Panc1 (cell line): ENCODE measurements at regions not wholly inside any gene's neighbourhood (a gene's known extent, or its start where the extent isn't known, plus 50 kb on each side); places are given as distances from the start of the nearest gene placed in this dataset.

Source experiments
- ATAC-seq: fragments of 200-7000 bp; cut with Tn5 transposase; 2 replicates; pipeline ENCODE4 v1.9.1; 2020; ENCODE audit warnings: mild to moderate bottlenecking, moderate library complexity
- BruUV-seq: library from RNA; stranded (reverse); fragments of 400-500 nt; replicated peaks from 2 replicates; lab custom pipeline; 2021; lab: Mats Ljungman, UMichigan
- CTCF ChIA-PET: fragments of 300-600 bp; sonication (Branson Sonifier 250); formaldehyde crosslinking; loops from one replicate; lab custom pipeline; 2022; ENCODE audit warnings: antibody characterized with exemption; lab: Charles Lee
- POLR2A ChIA-PET: fragments of 300-600 bp; sonication (Branson Sonifier 250); formaldehyde crosslinking; loops from one replicate; lab custom pipeline; 2022; ENCODE audit warnings: antibody characterized with exemption; lab: Charles Lee
- DNase-seq: peaks from one replicate; pipeline ENCODE4 v3.0.0-alpha.2; 2010; ENCODE audit warnings: low read depth, low spot score
- H3K27ac ChIP-seq: 2 replicates; pipeline ENCODE4 v1.5.1; 2011; ENCODE audit warnings: mild to moderate bottlenecking, low read length, inconsistent platforms
- H3K27me3 ChIP-seq: fragments of 200-500 bp; sonication (Bioruptor generic); 2 replicates; pipeline ENCODE4 v1.6.0; 2014; ENCODE audit warnings: low read length, inconsistent platforms; ENCODE audit not compliant: control insufficient read depth, insufficient read depth
- H3K36me3 ChIP-seq: fragments of 200-500 bp; sonication (Bioruptor generic); 2 replicates; pipeline ENCODE4 v1.5.1; 2014; ENCODE audit warnings: inconsistent platforms, mild to moderate bottlenecking, low read length, moderate library complexity; ENCODE audit not compliant: control insufficient read depth, insufficient read depth
- H3K4me1 ChIP-seq: 2 replicates; pipeline ENCODE4 v1.5.1; 2011; ENCODE audit warnings: inconsistent platforms, mild to moderate bottlenecking, low read length, moderate library complexity; ENCODE audit not compliant: control insufficient read depth, insufficient read depth
- H3K4me3 ChIP-seq, 2 experiments: 2 replicates each; pipeline ENCODE4 v1.5.1; 2011 to 2012; ENCODE audit warnings: low read depth in 2 of 2, low read length in 2 of 2, mild to moderate bottlenecking in 2 of 2, inconsistent platforms in 1 of 2, moderate library complexity in 1 of 2
- H3K9me3 ChIP-seq: fragments of 200-500 bp; sonication (Bioruptor generic); 2 replicates; pipeline ENCODE4 v1.5.1; 2014; ENCODE audit warnings: low read depth, mild to moderate bottlenecking, inconsistent platforms, low read length, moderate library complexity; ENCODE audit not compliant: control insufficient read depth, insufficient read depth
- POLR2AphosphoS5 ChIP-seq: IDR thresholded peaks from 2 replicates; pipeline ENCODE4 v1.6.1; 2012; ENCODE audit warnings: mild to moderate bottlenecking, low read depth, low read length, moderate library complexity
- SIN3A ChIP-seq: IDR thresholded peaks from 2 replicates; pipeline ENCODE4 v1.6.1; 2012; ENCODE audit warnings: low read depth, mild to moderate bottlenecking, low read length, moderate library complexity, borderline replicate concordance; ENCODE audit not compliant: insufficient read depth
- TCF7L2 ChIP-seq: IDR thresholded peaks from 2 replicates; pipeline ENCODE4 v1.6.1; 2011; ENCODE audit warnings: mild to moderate bottlenecking, low read depth, low read length, inconsistent platforms
- in situ Hi-C: cut with HindIII; loops from 2 replicates; pipeline ENCODE4 v1.10.0; 2016; ENCODE audit warnings: low sequenced_read_pairs, low pct_unique_long_range_greater_than_20kb
- intact Hi-C: fragments of 100-400 bp; cut with micrococcal nuclease; formaldehyde crosslinking; loops from one replicate; pipeline ENCODE4 v1.10.0; 2022; ENCODE audit not compliant: unreplicated experiment
- TF ChIP-seq, protein P1 (sequence below): fragments of 450-650 bp; IDR thresholded peaks from 2 replicates; pipeline ENCODE4 v1.5.1; 2017; ENCODE audit warnings: mild to moderate bottlenecking
- TF ChIP-seq, protein P2 (sequence below), 2 experiments: IDR thresholded peaks; 2 replicates each; pipeline ENCODE4 v1.6.1; 2011 to 2012; ENCODE audit warnings: low read depth in 2 of 2, control low read depth in 1 of 2, low read length in 1 of 2, mild to moderate bottlenecking in 1 of 2, moderate library complexity in 1 of 2; ENCODE audit not compliant: insufficient read depth in 1 of 2

DNA sequence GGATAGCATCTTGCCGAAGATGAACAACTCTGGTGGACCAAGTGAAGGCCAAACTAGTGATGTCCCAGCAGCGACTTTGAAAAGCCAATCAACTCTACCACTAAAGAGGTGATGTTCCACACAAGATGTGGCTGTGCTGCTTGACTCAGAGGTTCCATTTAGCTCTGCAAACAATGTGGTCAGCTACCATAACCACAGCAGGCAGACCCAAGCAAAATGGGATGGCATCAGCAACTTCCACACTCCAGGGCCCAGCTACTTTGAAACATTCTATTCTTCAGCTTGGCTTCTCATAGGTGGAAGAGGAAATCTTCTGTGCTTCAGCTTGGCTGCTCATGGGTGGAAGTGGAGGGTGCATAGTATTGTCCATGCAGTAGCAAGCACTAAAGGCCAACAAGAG is 70.5 kb downstream of the IRX2 start:
- H3K4me3 ChIP-seq: no peak overlapping the region
- intact Hi-C loops (no loop called here), in situ Hi-C loops (no loop called here)
- TF ChIP-seq POLR2AphosphoS5 (no peak), SIN3A (no peak), TCF7L2 (no peak)
- TF ChIP-seq, protein P1, sequence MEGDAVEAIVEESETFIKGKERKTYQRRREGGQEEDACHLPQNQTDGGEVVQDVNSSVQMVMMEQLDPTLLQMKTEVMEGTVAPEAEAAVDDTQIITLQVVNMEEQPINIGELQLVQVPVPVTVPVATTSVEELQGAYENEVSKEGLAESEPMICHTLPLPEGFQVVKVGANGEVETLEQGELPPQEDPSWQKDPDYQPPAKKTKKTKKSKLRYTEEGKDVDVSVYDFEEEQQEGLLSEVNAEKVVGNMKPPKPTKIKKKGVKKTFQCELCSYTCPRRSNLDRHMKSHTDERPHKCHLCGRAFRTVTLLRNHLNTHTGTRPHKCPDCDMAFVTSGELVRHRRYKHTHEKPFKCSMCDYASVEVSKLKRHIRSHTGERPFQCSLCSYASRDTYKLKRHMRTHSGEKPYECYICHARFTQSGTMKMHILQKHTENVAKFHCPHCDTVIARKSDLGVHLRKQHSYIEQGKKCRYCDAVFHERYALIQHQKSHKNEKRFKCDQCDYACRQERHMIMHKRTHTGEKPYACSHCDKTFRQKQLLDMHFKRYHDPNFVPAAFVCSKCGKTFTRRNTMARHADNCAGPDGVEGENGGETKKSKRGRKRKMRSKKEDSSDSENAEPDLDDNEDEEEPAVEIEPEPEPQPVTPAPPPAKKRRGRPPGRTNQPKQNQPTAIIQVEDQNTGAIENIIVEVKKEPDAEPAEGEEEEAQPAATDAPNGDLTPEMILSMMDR: no peak
- TF ChIP-seq, protein P2, sequence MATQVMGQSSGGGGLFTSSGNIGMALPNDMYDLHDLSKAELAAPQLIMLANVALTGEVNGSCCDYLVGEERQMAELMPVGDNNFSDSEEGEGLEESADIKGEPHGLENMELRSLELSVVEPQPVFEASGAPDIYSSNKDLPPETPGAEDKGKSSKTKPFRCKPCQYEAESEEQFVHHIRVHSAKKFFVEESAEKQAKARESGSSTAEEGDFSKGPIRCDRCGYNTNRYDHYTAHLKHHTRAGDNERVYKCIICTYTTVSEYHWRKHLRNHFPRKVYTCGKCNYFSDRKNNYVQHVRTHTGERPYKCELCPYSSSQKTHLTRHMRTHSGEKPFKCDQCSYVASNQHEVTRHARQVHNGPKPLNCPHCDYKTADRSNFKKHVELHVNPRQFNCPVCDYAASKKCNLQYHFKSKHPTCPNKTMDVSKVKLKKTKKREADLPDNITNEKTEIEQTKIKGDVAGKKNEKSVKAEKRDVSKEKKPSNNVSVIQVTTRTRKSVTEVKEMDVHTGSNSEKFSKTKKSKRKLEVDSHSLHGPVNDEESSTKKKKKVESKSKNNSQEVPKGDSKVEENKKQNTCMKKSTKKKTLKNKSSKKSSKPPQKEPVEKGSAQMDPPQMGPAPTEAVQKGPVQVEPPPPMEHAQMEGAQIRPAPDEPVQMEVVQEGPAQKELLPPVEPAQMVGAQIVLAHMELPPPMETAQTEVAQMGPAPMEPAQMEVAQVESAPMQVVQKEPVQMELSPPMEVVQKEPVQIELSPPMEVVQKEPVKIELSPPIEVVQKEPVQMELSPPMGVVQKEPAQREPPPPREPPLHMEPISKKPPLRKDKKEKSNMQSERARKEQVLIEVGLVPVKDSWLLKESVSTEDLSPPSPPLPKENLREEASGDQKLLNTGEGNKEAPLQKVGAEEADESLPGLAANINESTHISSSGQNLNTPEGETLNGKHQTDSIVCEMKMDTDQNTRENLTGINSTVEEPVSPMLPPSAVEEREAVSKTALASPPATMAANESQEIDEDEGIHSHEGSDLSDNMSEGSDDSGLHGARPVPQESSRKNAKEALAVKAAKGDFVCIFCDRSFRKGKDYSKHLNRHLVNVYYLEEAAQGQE (IDR thresholded peaks at IDR 0.05; ENCODE audit: insufficient read depth in 1 of 2, low read depth in 2 of 2, low read length in 1 of 2): no peak
- ATAC-seq (no peak), DNase-seq (no peak)
- H3K27me3 ChIP-seq: peaks cover 6% of the 10 kb centered on the region; the same call in 1 of the 2 replicates
- H3K9me3 ChIP-seq: no peaks in the 10 kb centered on the region
- no peak overlapping the region for H3K27ac ChIP-seq
- POLR2A ChIA-PET: no interaction called here
- H3K4me1 ChIP-seq: no peaks in the 10 kb centered on the region
- no peaks in the 10 kb centered on the region for H3K36me3 ChIP-seq
- no TSS peak for BruUV-seq
- CTCF ChIA-PET: no interaction called here

GRCh38 chr5:2677689-2678088 is 73.8 kb downstream of the IRX2 start:
- intact Hi-C loops: no loop called here
- Histone ChIP-seq H3K4me3 (no peak overlapping the region), H3K27me3 (peaks cover under 1% of the 10 kb centered on the region; the same call in 1 of the 2 replicates), H3K4me1 (no peaks in the 10 kb centered on the region), H3K9me3 (no peaks in the 10 kb centered on the region), H3K27ac (no peak overlapping the region), H3K36me3 (no peaks in the 10 kb centered on the region)
- POLR2A ChIA-PET: no interaction called here
- in situ Hi-C loops: no loop called here
- ATAC-seq: no peak
- CTCF ChIA-PET: no interaction called here
- TF ChIP-seq, protein P1: no peak
- TF ChIP-seq, protein P2 (IDR thresholded peaks at IDR 0.05; ENCODE audit: insufficient read depth in 1 of 2, low read depth in 2 of 2, low read length in 1 of 2): no peak
- TF ChIP-seq TCF7L2 (no peak), POLR2AphosphoS5 (no peak), SIN3A (no peak)
- DNase-seq: no peak
- BruUV-seq: no TSS peak
